Progenitor cell of endocrine pancreas (in vitro differentiated cells): ENCODE measurements at regions not wholly inside any gene's neighbourhood (a gene's known extent, or its start where the extent isn't known, plus 50 kb on each side); places are given as distances from the start of the nearest gene placed in this dataset.

Experiments
- DNase-seq: peaks from one replicate; pipeline ENCODE4 v3.0.0; 2021; ENCODE audit warnings: low spot score; ENCODE audit not compliant: unreplicated experiment
- H3K27ac Mint-ChIP-seq: 2 replicates; pipeline ENCODE4 v1.8.0; 2021; ENCODE audit warnings: mild to moderate bottlenecking, moderate library complexity, mixed read lengths
- H3K27me3 Mint-ChIP-seq: 2 replicates; pipeline ENCODE4 v1.8.0; 2021; ENCODE audit warnings: mixed read lengths
- H3K36me3 Mint-ChIP-seq: 2 replicates; pipeline ENCODE4 v1.8.0; 2022; ENCODE audit warnings: mixed read lengths; ENCODE audit not compliant: insufficient read depth
- H3K4me1 Mint-ChIP-seq: 2 replicates; pipeline ENCODE4 v1.8.0; 2021; ENCODE audit warnings: low read depth, mixed read lengths
- H3K4me3 Mint-ChIP-seq: 2 replicates; pipeline ENCODE4 v1.8.0; 2021; ENCODE audit warnings: low read depth, mild to moderate bottlenecking, moderate library complexity, mixed read lengths
- H3K9me3 Mint-ChIP-seq: 2 replicates; pipeline ENCODE4 v1.8.0; 2021; ENCODE audit warnings: low read depth, mixed read lengths
- CTCF ChIP-seq: fragments of 200-600 bp; sonication (generic); IDR thresholded peaks from one replicate; pipeline ENCODE4 v1.5.0; 2021; ENCODE audit warnings: antibody characterized with exemption, mild to moderate bottlenecking; ENCODE audit not compliant: unreplicated experiment

- Mint-ChIP-seq H3K4me3 (no peak overlapping the region), H3K27me3 (peaks cover 34% of the 10 kb centered on the region)
These were observed 134.4 kb downstream of the CYLD start for GRCh38 chr16:50876263-50876662.

GRCh38 chr16:50868577-50868976, 126.7 kb downstream of the CYLD start:
- Mint-ChIP-seq H3K4me1 (no peaks in the 10 kb centered on the region), H3K4me3 (no peak overlapping the region), H3K27ac (no peak overlapping the region), H3K9me3 (peaks cover 15% of the 10 kb centered on the region), H3K36me3 (no peaks in the 10 kb centered on the region), H3K27me3 (no peaks in the 10 kb centered on the region)
- TF ChIP-seq CTCF: no peak
- DNase-seq: no peak

More at GRCh38 chr16:50876263-50876662, 134.4 kb downstream of the CYLD start:
- TF ChIP-seq CTCF: no peak
- DNase-seq: no peak
- H3K27ac Mint-ChIP-seq: no peak overlapping the region
- no peaks in the 10 kb centered on the region for H3K36me3 Mint-ChIP-seq
- H3K9me3 Mint-ChIP-seq: peaks cover 8% of the 10 kb centered on the region
- H3K4me1 Mint-ChIP-seq: no peaks in the 10 kb centered on the region

GRCh38 chr16:50866806-50867205, 124.9 kb downstream of the CYLD start:
- Mint-ChIP-seq H3K27ac (no peak overlapping the region), H3K4me3 (no peak overlapping the region), H3K27me3 (peaks cover 3% of the 10 kb centered on the region), H3K36me3 (no peaks in the 10 kb centered on the region), H3K9me3 (peaks cover 8% of the 10 kb centered on the region), H3K4me1 (peaks cover 4% of the 10 kb centered on the region)
- DNase-seq: no peak
- TF ChIP-seq CTCF: no peak

- peaks cover 6% of the 10 kb centered on the region for H3K4me1 Mint-ChIP-seq
- DNase-seq: no peak
- peaks cover 3% of the 10 kb centered on the region for H3K27me3 Mint-ChIP-seq
- H3K36me3 Mint-ChIP-seq: no peaks in the 10 kb centered on the region
- TF ChIP-seq CTCF: no peak
- H3K9me3 Mint-ChIP-seq: peaks cover 5% of the 10 kb centered on the region
- no peak overlapping the region for H3K27ac Mint-ChIP-seq
- no peak overlapping the region for H3K4me3 Mint-ChIP-seq
These were observed 122.5 kb downstream of the CYLD start for GRCh38 chr16:50864386-50864785.

GRCh38 chr16:50863644-50864144, 121.8 kb downstream of the CYLD start:
- Mint-ChIP-seq H3K9me3 (peaks cover 5% of the 10 kb centered on the region), H3K27me3 (peaks cover 3% of the 10 kb centered on the region), H3K4me3 (no peak overlapping the region), H3K4me1 (peaks cover 6% of the 10 kb centered on the region), H3K27ac (no peak overlapping the region), H3K36me3 (no peaks in the 10 kb centered on the region)
- no peak for DNase-seq
- no peak for TF ChIP-seq CTCF
